Tibial nerve (tissue), 4 donors: ENCODE measurements at regions not wholly inside any gene's neighbourhood (a gene's known extent, or its start where the extent isn't known, plus 50 kb on each side); places are given as distances from the start of the nearest gene placed in this dataset.

Experiments
- EP300 ChIP-seq, 2 donors: sonication (generic); formaldehyde crosslinking; IDR thresholded peaks; one replicate each; pipeline ENCODE4 v1.6.1; 2017; ENCODE audit warnings: antibody characterized with exemption in 2 of 2, mild to moderate bottlenecking in 1 of 2
- POLR2A ChIP-seq, 2 donors: fragments of 450-650 bp; IDR thresholded peaks; one replicate each; pipeline ENCODE4 v1.6.1; 2017; ENCODE audit warnings: antibody characterized with exemption in 2 of 2, mild to moderate bottlenecking in 2 of 2, moderate library complexity in 2 of 2
- TF ChIP-seq, protein P1 (sequence below), 5 experiments: fragments of 200-600 bp in 3 of 5; fragments of 450-650 bp in 2 of 5; sonication (generic) in 3 of 5; IDR thresholded peaks; one replicate each; pipeline ENCODE4 v1.5.1; 2016 to 2019; ENCODE audit warnings: antibody characterized with exemption in 5 of 5, mild to moderate bottlenecking in 3 of 5, moderate library complexity in 2 of 5

DNA sequence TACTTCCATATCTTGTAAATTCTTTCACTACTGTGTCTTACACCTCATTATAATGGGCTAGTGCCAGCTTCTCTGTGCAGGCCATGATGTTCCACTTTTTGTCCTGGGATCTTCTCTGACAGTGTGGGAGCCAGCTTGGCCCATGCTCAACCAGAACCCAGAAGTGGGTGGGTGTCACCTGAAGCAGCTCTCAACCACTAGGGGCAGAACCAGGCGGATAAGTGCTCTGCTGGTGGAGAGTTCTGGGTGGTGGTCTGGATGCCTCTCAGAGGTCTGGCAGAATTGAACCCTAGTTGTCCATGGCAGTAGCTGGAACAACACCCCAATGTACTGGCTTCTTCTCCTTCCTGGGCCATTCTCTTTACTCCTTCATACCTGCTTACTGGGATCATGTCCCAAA lies 254.1 kb upstream of the N4BP1 start:
- TF ChIP-seq POLR2A (IDR thresholded peaks at IDR 0.05) (no peak), EP300 (IDR thresholded peaks at IDR 0.05) (no peak)
- TF ChIP-seq, protein P1, sequence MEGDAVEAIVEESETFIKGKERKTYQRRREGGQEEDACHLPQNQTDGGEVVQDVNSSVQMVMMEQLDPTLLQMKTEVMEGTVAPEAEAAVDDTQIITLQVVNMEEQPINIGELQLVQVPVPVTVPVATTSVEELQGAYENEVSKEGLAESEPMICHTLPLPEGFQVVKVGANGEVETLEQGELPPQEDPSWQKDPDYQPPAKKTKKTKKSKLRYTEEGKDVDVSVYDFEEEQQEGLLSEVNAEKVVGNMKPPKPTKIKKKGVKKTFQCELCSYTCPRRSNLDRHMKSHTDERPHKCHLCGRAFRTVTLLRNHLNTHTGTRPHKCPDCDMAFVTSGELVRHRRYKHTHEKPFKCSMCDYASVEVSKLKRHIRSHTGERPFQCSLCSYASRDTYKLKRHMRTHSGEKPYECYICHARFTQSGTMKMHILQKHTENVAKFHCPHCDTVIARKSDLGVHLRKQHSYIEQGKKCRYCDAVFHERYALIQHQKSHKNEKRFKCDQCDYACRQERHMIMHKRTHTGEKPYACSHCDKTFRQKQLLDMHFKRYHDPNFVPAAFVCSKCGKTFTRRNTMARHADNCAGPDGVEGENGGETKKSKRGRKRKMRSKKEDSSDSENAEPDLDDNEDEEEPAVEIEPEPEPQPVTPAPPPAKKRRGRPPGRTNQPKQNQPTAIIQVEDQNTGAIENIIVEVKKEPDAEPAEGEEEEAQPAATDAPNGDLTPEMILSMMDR (IDR thresholded peaks at IDR 0.05), result no peak
